ENCODE measurements at regions not wholly inside any gene's neighbourhood (a gene's known extent, or its start where the extent isn't known, plus 50 kb on each side); places are given as distances from the start of the nearest gene placed in this dataset.
"Not testable (repeated sequence)": the region's sequence is repeated elsewhere in the genome, so short reads cannot be mapped to it uniquely, and the experiment has no call there.

DNA sequence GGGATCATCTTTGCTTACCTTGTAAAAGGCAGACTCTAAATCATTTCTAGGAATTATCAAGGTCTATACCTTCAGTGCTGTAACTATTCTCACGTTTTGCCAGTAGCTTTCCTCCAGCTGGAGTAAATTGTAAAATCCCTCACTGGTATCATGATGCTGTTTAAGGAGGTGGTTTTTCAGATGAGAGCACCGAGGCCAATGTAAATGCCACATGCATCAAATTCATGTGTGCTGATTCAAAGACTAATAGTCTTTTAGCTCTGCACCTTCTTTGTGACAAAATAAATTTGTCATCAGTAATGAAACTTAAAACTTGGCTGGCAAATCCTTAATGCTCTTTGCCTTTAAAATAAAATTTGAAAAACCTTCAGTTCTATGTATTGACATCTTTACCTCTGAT, 503.8 kb downstream of the SETD4 start:
- Mint-ChIP-seq H3K27ac (no peak overlapping the region), H3K36me3 (ENCODE audit: insufficient read depth in 1 of 3, low read depth in 3 of 3) (no peaks in the 10 kb centered on the region), H3K4me1 (peaks cover 4 to 5% of the 10 kb centered on the region in 2 experiments; a peak in 2 of 4 replicates), H3K27me3 (ENCODE audit: low read depth) (no peaks in the 10 kb centered on the region; the same call in 1 of the 2 replicates), H3K9me3 (peaks cover 0 to 3% of the 10 kb centered on the region in 2 experiments; a peak in 1 of 5 replicates), H3K4me3 (no peak overlapping the region)
- Histone ChIP-seq H2BK15ac (ENCODE audit: low read depth, low read length) (no peak overlapping the region), H4K20me1 (ENCODE audit: control insufficient read depth, insufficient read depth, insufficient read length) (no peaks in the 10 kb centered on the region), H3K23ac (ENCODE audit: insufficient read length, low read depth, low read length) (no peak overlapping the region), H3K23me2 (ENCODE audit: insufficient read length, low read depth, low read length, poor library complexity, severe bottlenecking) (no peaks in the 10 kb centered on the region), H3K4me2 (ENCODE audit: insufficient read depth, insufficient read length, low read length) (no peak overlapping the region), H4K5ac (ENCODE audit: insufficient read length, low read depth, low read length) (no peak overlapping the region), H3K9ac (ENCODE audit: extremely low read depth, insufficient read length, low read length) (no peak overlapping the region), H3K27me3 (ENCODE audit: insufficient read depth, low read length) (no peaks in the 10 kb centered on the region), H3K79me2 (ENCODE audit: insufficient read depth, low read length) (no peaks in the 10 kb centered on the region), H2AFZ (ENCODE audit: low read length) (no peak overlapping the region), H3K18ac (ENCODE audit: insufficient read length, low read depth, low read length) (no peak overlapping the region), H3K14ac (ENCODE audit: insufficient read depth, low read length) (no peak overlapping the region), H3T11ph (ENCODE audit: low read length) (no peak overlapping the region), H3K56ac (ENCODE audit: insufficient read length, low read depth, low read length) (no peak overlapping the region), H3K9me3 (ENCODE audit: control insufficient read depth, low read depth, low read length) (no peaks in the 10 kb centered on the region), H4K8ac (replicated peaks; ENCODE audit: insufficient read length, low read depth, low read length) (no peak overlapping the region), H2BK20ac (ENCODE audit: low read depth, low read length, poor library complexity, severe bottlenecking) (no peak overlapping the region), H3K4me1 (ENCODE audit: insufficient read depth, low read length) (no peaks in the 10 kb centered on the region), H4K91ac (ENCODE audit: insufficient read length, low read depth, low read length) (no peak overlapping the region), H2BK5ac (ENCODE audit: insufficient read length, low read length) (no peak overlapping the region), H3K4ac (ENCODE audit: low read depth, low read length) (no peak overlapping the region), H2BK12ac (ENCODE audit: insufficient read length, low read depth, low read length) (no peak overlapping the region), H3K27ac (ENCODE audit: insufficient read length, low read depth, low read length) (no peak overlapping the region), H2BK120ac (ENCODE audit: low read depth, low read length, poor library complexity, severe bottlenecking) (no peak overlapping the region), H2AK5ac (ENCODE audit: insufficient read length, low read length) (no peak overlapping the region), H3K79me1 (ENCODE audit: insufficient read depth, low read depth, low read length, poor library complexity, severe bottlenecking) (no peaks in the 10 kb centered on the region)
- TF ChIP-seq, protein P1, sequence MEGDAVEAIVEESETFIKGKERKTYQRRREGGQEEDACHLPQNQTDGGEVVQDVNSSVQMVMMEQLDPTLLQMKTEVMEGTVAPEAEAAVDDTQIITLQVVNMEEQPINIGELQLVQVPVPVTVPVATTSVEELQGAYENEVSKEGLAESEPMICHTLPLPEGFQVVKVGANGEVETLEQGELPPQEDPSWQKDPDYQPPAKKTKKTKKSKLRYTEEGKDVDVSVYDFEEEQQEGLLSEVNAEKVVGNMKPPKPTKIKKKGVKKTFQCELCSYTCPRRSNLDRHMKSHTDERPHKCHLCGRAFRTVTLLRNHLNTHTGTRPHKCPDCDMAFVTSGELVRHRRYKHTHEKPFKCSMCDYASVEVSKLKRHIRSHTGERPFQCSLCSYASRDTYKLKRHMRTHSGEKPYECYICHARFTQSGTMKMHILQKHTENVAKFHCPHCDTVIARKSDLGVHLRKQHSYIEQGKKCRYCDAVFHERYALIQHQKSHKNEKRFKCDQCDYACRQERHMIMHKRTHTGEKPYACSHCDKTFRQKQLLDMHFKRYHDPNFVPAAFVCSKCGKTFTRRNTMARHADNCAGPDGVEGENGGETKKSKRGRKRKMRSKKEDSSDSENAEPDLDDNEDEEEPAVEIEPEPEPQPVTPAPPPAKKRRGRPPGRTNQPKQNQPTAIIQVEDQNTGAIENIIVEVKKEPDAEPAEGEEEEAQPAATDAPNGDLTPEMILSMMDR (conservative IDR thresholded peaks at IDR 0.05), result no peak
- no peak for DNase-seq
- no CpG with 5 or more reads among the region's 2 CpGs for WGBS (ENCODE audit: extremely low coverage, insufficient read length, low lambda C conversion rate)

DNA sequence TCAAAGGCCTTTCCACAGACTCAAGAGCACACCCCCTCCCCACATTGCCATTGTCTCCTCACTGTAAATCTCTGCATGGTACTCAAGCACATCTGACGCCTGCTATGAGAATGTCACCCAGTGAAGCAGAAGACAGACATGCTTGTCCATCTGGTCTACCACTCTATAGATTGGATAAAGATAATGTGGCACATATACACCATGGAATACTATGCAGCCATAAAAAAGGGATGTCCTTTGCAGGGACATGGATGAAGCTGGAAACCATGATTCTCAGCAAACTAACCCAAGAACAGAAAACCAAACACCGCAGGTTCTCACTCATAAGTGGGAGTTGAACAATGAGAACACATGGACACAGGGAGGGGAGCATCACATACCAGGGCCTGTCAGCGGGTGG, 503.4 kb upstream of the RUNX1 start:
- H3K9me3 ChIP-seq (ENCODE audit: control insufficient read depth, low read depth, low read length); H4K91ac ChIP-seq (ENCODE audit: insufficient read length, low read depth, low read length); DNase-seq; H3K23me2 ChIP-seq (ENCODE audit: insufficient read length, low read depth, low read length, poor library complexity, severe bottlenecking); H3K79me1 ChIP-seq (ENCODE audit: insufficient read depth, low read depth, low read length, poor library complexity, severe bottlenecking); H2BK20ac ChIP-seq (ENCODE audit: low read depth, low read length, poor library complexity, severe bottlenecking); H2AFZ ChIP-seq (ENCODE audit: low read length); H3K56ac ChIP-seq (ENCODE audit: insufficient read length, low read depth, low read length); H3K27me3 ChIP-seq (ENCODE audit: insufficient read depth, low read length); H2AK5ac ChIP-seq (ENCODE audit: insufficient read length, low read length); H3K79me2 ChIP-seq (ENCODE audit: insufficient read depth, low read length); H3K27ac Mint-ChIP-seq; H4K5ac ChIP-seq (ENCODE audit: insufficient read length, low read depth, low read length); H3T11ph ChIP-seq (ENCODE audit: low read length); H3K18ac ChIP-seq (ENCODE audit: insufficient read length, low read depth, low read length); H4K20me1 ChIP-seq (ENCODE audit: control insufficient read depth, insufficient read depth, insufficient read length); H3K4me1 Mint-ChIP-seq; H3K27me3 Mint-ChIP-seq (ENCODE audit: low read depth); H2BK120ac ChIP-seq (ENCODE audit: low read depth, low read length, poor library complexity, severe bottlenecking); H3K4me3 Mint-ChIP-seq; H3K4me1 ChIP-seq (ENCODE audit: insufficient read depth, low read length); H3K9me3 Mint-ChIP-seq; H3K14ac ChIP-seq (ENCODE audit: insufficient read depth, low read length); H2BK15ac ChIP-seq (ENCODE audit: low read depth, low read length); H3K4me2 ChIP-seq (ENCODE audit: insufficient read depth, insufficient read length, low read length); H3K9ac ChIP-seq (ENCODE audit: extremely low read depth, insufficient read length, low read length); H2BK12ac ChIP-seq (ENCODE audit: insufficient read length, low read depth, low read length); H3K27ac ChIP-seq (ENCODE audit: insufficient read length, low read depth, low read length); H4K8ac ChIP-seq (replicated peaks; ENCODE audit: insufficient read length, low read depth, low read length); H2BK5ac ChIP-seq (ENCODE audit: insufficient read length, low read length); H3K4ac ChIP-seq (ENCODE audit: low read depth, low read length); H3K23ac ChIP-seq (ENCODE audit: insufficient read length, low read depth, low read length); H3K36me3 Mint-ChIP-seq (ENCODE audit: insufficient read depth in 1 of 3, low read depth in 3 of 3): not testable (repeated sequence)
- no CpG with 5 or more reads among the region's 3 CpGs for WGBS (ENCODE audit: extremely low coverage, insufficient read length, low lambda C conversion rate)

Data from H9 (cell line).